ENCODE measurements at regions not wholly inside any gene's neighbourhood (a gene's known extent, or its start where the extent isn't known, plus 50 kb on each side); places are given as distances from the start of the nearest gene placed in this dataset.

GRCh38 chr5:93313672-93314071 lies 267.3 kb downstream of the NR2F1-AS1 start:
- no peak for DNase-seq

- no peak for DNase-seq
Observed at GRCh38 chr5:93311881-93312280, 269.1 kb downstream of the NR2F1-AS1 start.

- no peak for DNase-seq
Observed at GRCh38 chr5:93307557-93307956, 273.5 kb downstream of the NR2F1-AS1 start.

GRCh38 chr5:93305984-93306383 lies 275.0 kb downstream of the NR2F1-AS1 start:
- peak; percentile 63 for DNase-seq

GRCh38 chr5:93304456-93305250 lies 276.4 kb downstream of the NR2F1-AS1 start:
- DNase-seq, result no peak

GRCh38 chr5:93303291-93303691 lies 277.7 kb downstream of the NR2F1-AS1 start:
- DNase-seq, result peak; percentile 97

- no peak for DNase-seq
Observed at GRCh38 chr5:93302711-93303110, 278.3 kb downstream of the NR2F1-AS1 start.

- no peak for DNase-seq
Observed at GRCh38 chr5:93300945-93301344, 280.1 kb downstream of the NR2F1-AS1 start.

- DNase-seq, result no peak
Observed at GRCh38 chr5:93300309-93300923, 280.6 kb downstream of the NR2F1-AS1 start.

GRCh38 chr5:93299681-93300308 lies 281.2 kb downstream of the NR2F1-AS1 start:
- DNase-seq, result no peak

GRCh38 chr5:93297116-93297515 lies 283.9 kb downstream of the NR2F1-AS1 start:
- no peak for DNase-seq

GRCh38 chr5:93296338-93296737 lies 284.7 kb downstream of the NR2F1-AS1 start:
- DNase-seq, result no peak

- no peak for DNase-seq
Observed at GRCh38 chr5:93294996-93295395, 286.0 kb downstream of the NR2F1-AS1 start.

- DNase-seq, result no peak
Observed at GRCh38 chr5:93294199-93294598, 286.8 kb downstream of the NR2F1-AS1 start.

GRCh38 chr5:93289942-93290341 lies 291.1 kb downstream of the NR2F1-AS1 start:
- no peak for DNase-seq

GRCh38 chr5:93285461-93285860 lies 295.6 kb downstream of the NR2F1-AS1 start:
- DNase-seq, result no peak

- DNase-seq, result no peak
Observed at GRCh38 chr5:93281980-93282772, 298.8 kb downstream of the NR2F1-AS1 start.

GRCh38 chr5:93280518-93280917 lies 300.5 kb downstream of the NR2F1-AS1 start:
- DNase-seq, result no peak

- DNase-seq, result no peak
Observed at GRCh38 chr5:93279296-93279963, 301.6 kb downstream of the NR2F1-AS1 start.

GRCh38 chr5:93278896-93279295 lies 302.1 kb downstream of the NR2F1-AS1 start:
- no peak for DNase-seq

- no peak for DNase-seq
Observed at GRCh38 chr5:93277051-93277450, 304.0 kb downstream of the NR2F1-AS1 start.

GRCh38 chr5:93275376-93275775 lies 305.6 kb downstream of the NR2F1-AS1 start:
- no peak for DNase-seq

- peak; percentile 58 for DNase-seq
Observed at GRCh38 chr5:93274291-93274690, 306.7 kb downstream of the NR2F1-AS1 start.

Measured in islet precursor cell (in vitro differentiated cells).